Small intestine (tissue), 7 donors: ENCODE measurements at regions not wholly inside any gene's neighbourhood (a gene's known extent, or its start where the extent isn't known, plus 50 kb on each side); places are given as distances from the start of the nearest gene placed in this dataset.
"Not testable (repeated sequence)": the region's sequence is repeated elsewhere in the genome, so short reads cannot be mapped to it uniquely, and the experiment has no call there.

Experiments used
- DNase-seq, 2 donors: peaks; one replicate each; pipeline versions ENCODE4 v3.0.0 to v3.0.0-alpha.2; 2013
- FAIRE-seq: peaks from 2 replicates; lab custom pipeline; 2012; peaks lifted over from hg19 to GRCh38; lab: Jason Lieb, UNC
- H3K27ac ChIP-seq, 3 donors: one replicate each; pipeline ENCODE4 v1.5.1; 2013; ENCODE audit warnings: low read length in 2 of 3, mild to moderate bottlenecking in 2 of 3, control low read depth in 1 of 3, inconsistent platforms in 1 of 3, low read depth in 1 of 3, moderate library complexity in 1 of 3
- H3K27me3 ChIP-seq, 3 donors: one replicate each; pipeline ENCODE4 v1.6.1; 2013; ENCODE audit warnings: low read length in 3 of 3, inconsistent platforms in 1 of 3; ENCODE audit not compliant: control insufficient read depth in 3 of 3, insufficient read depth in 3 of 3
- H3K36me3 ChIP-seq, 3 donors: one replicate each; pipeline ENCODE4 v1.6.1; 2013; ENCODE audit warnings: low read length in 3 of 3, inconsistent platforms in 1 of 3, low read depth in 1 of 3, mild to moderate bottlenecking in 1 of 3, moderate library complexity in 1 of 3; ENCODE audit not compliant: control insufficient read depth in 3 of 3, insufficient read depth in 2 of 3
- H3K4me1 ChIP-seq, 3 donors: one replicate each; pipeline ENCODE4 v1.6.1; 2013; ENCODE audit warnings: low read length in 2 of 3, inconsistent platforms in 1 of 3, low read depth in 1 of 3, mild to moderate bottlenecking in 1 of 3, moderate library complexity in 1 of 3; ENCODE audit not compliant: control insufficient read depth in 3 of 3, insufficient read depth in 2 of 3
- H3K4me3 ChIP-seq, 3 donors: one replicate each; pipeline ENCODE4 v1.5.1; 2013; ENCODE audit warnings: low read length in 3 of 3, control low read depth in 1 of 3, inconsistent platforms in 1 of 3, low read depth in 1 of 3, mild to moderate bottlenecking in 1 of 3, moderate library complexity in 1 of 3
- H3K9me3 ChIP-seq, 2 donors: one replicate each; pipeline ENCODE4 v1.6.1; 2013; ENCODE audit warnings: low read depth in 1 of 2, low read length in 1 of 2; ENCODE audit not compliant: control insufficient read depth in 2 of 2, insufficient read depth in 1 of 2
- WGBS, 3 donors: extraction: QIAGEN DNeasy Blood & Tissue Kit; methylation state at CpG; one replicate each; pipeline ENCODE4 v1.1.7; 2013; 5-methylcytosine and 5-hydroxymethylcytosine counted together
- donor health status: healthy with polysubstance abuse.
- donor health status: control.
- donor health status: control.
- donor health status: Bipolar disorder and iron deficiency.
- donor health status: healthy.

- no peaks in the 10 kb centered on the region for H3K36me3 ChIP-seq
- no peak overlapping the region for H3K27ac ChIP-seq
- 73 to 77% (median 74%) methylated on average over 5 of the region's 5 CpGs for WGBS, 3 donors
- no peak for DNase-seq
- no peaks in the 10 kb centered on the region for H3K9me3 ChIP-seq
- FAIRE-seq, result no peak
- peaks cover 0 to 9% (median 0%) of the 10 kb centered on the region in 3 donors for H3K4me1 ChIP-seq
- H3K4me3 ChIP-seq, result no peak overlapping the region
- H3K27me3 ChIP-seq, result no peaks in the 10 kb centered on the region
These were observed 235.2 kb downstream of the SIM1 start for GRCh38 chr6:100229512-100229911.

- no peaks in the 10 kb centered on the region for H3K9me3 ChIP-seq
- peak overlapping the region in 2 of 3 donors; percentile 33 to 45 for H3K4me3 ChIP-seq
- WGBS, 3 donors, result 0 to 1% (median 1%) methylated on average over 30 of the region's 30 CpGs
- DNase-seq (peak; percentile 47 to 75), FAIRE-seq (no peak)
- no peaks in the 10 kb centered on the region for H3K27me3 ChIP-seq
- no peaks in the 10 kb centered on the region for H3K36me3 ChIP-seq
- H3K27ac ChIP-seq, result peak overlapping the region in 1 of 3 donors; percentile 51
- peaks cover 0 to 9% (median 0%) of the 10 kb centered on the region in 3 donors for H3K4me1 ChIP-seq
These were observed 234.9 kb upstream of the MCHR2 start for GRCh38 chr6:100228834-100229441.

GRCh38 chr6:100228437-100228833, 234.4 kb upstream of the MCHR2 start:
- no peaks in the 10 kb centered on the region for H3K36me3 ChIP-seq
- 7 to 18% (median 7%) methylated on average over 8 of the region's 8 CpGs for WGBS, 3 donors
- FAIRE-seq, result no peak
- peak overlapping the region in 1 of 3 donors; percentile 51 for H3K27ac ChIP-seq
- peak overlapping the region in 2 of 3 donors; percentile 33 to 45 for H3K4me3 ChIP-seq
- H3K4me1 ChIP-seq, result peaks cover 0 to 9% (median 0%) of the 10 kb centered on the region in 3 donors
- DNase-seq, result no peak
- no peaks in the 10 kb centered on the region for H3K27me3 ChIP-seq
- no peaks in the 10 kb centered on the region for H3K9me3 ChIP-seq

DNA sequence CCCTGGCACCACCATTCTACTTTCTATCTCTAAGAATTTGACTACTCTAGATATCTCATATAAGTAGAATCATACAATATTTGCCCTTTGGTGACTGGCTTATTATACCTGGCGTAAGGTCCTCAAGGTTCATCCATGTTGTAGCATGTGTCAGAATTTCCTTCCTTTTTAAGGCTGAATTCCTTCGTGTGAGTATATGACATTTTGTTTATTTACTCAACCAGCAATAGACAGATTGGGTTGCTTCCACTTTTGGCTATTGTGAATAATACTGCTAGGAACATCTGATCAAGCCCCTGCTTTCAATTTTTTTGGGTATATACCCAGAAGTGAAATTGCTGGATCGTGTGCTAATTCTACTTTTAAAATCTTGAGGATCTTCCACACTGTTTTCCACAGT, 232.8 kb upstream of the MCHR2 start:
- FAIRE-seq (no peak), DNase-seq (no peak)
- Histone ChIP-seq H3K9me3 (no peaks in the 10 kb centered on the region), H3K27me3 (no peaks in the 10 kb centered on the region), H3K27ac (no peak overlapping the region), H3K36me3 (no peaks in the 10 kb centered on the region), H3K4me3 (no peak overlapping the region), H3K4me1 (no peaks in the 10 kb centered on the region)
- 35 to 47% (median 36%) methylated on average over 3 of the region's 3 CpGs for WGBS, 3 donors

- not testable (repeated sequence) for FAIRE-seq, H3K4me1 ChIP-seq
- WGBS, 3 donors, result 67 to 71% (median 69%) methylated on average over 1 of the region's 1 CpG
These were observed 229.9 kb upstream of the MCHR2 start for GRCh38 chr6:100223952-100224351.

GRCh38 chr6:100220543-100220942, 226.5 kb upstream of the MCHR2 start:
- DNase-seq, result no peak
- Histone ChIP-seq H3K4me3 (no peak overlapping the region), H3K36me3 (no peaks in the 10 kb centered on the region), H3K27ac (no peak overlapping the region), H3K4me1 (no peaks in the 10 kb centered on the region), H3K27me3 (peaks cover 0 to 5% (median 0%) of the 10 kb centered on the region in 3 donors), H3K9me3 (no peaks in the 10 kb centered on the region)
- FAIRE-seq, result no peak
- 80 to 87% (median 84%) methylated on average over 4 of the region's 4 CpGs for WGBS, 3 donors

More at GRCh38 chr6:100223952-100224351, 229.9 kb upstream of the MCHR2 start:
- not testable (repeated sequence) for H3K9me3 ChIP-seq, H3K4me3 ChIP-seq, H3K27me3 ChIP-seq, H3K36me3 ChIP-seq, DNase-seq, H3K27ac ChIP-seq

- H3K4me3 ChIP-seq, result no peak overlapping the region
- H3K27ac ChIP-seq, result no peak overlapping the region
- WGBS, 3 donors, result 64 to 78% (median 70%) methylated on average over 2 of the region's 2 CpGs
- DNase-seq (no peak), FAIRE-seq (no peak)
- peaks cover 0 to 5% (median 0%) of the 10 kb centered on the region in 3 donors for H3K27me3 ChIP-seq
- no peaks in the 10 kb centered on the region for H3K4me1 ChIP-seq
- H3K36me3 ChIP-seq, result no peaks in the 10 kb centered on the region
- H3K9me3 ChIP-seq, result no peaks in the 10 kb centered on the region
These were observed 223.4 kb upstream of the MCHR2 start for GRCh38 chr6:100217225-100218012.

GRCh38 chr6:100216760-100217159, 222.7 kb upstream of the MCHR2 start:
- Histone ChIP-seq H3K4me1 (no peaks in the 10 kb centered on the region), H3K27me3 (peaks cover 0 to 5% (median 0%) of the 10 kb centered on the region in 3 donors), H3K9me3 (no peaks in the 10 kb centered on the region), H3K36me3 (no peaks in the 10 kb centered on the region), H3K27ac (no peak overlapping the region), H3K4me3 (no peak overlapping the region)
- DNase-seq (no peak), FAIRE-seq (no peak)
